ENCODE measurements at regions not wholly inside any gene's neighbourhood (a gene's known extent, or its start where the extent isn't known, plus 50 kb on each side); places are given as distances from the start of the nearest gene placed in this dataset.

GRCh38 chr14:54104601-54105145 is 148.0 kb upstream of the BMP4 start:
- Histone ChIP-seq H2BK5ac (ENCODE audit: low read depth, low read length) (no peak overlapping the region), H3K79me1 (ENCODE audit: low read depth, low read length) (no peaks in the 10 kb centered on the region), H3K27me3 (replicated peaks in 1 of 4; ENCODE audit: control insufficient read depth in 3 of 4, extremely low read depth in 1 of 4, insufficient read depth in 3 of 4, low read length in 3 of 4) (no peaks in the 10 kb centered on the region), H2BK15ac (ENCODE audit: low read length) (no peak overlapping the region), H3K27ac (ENCODE audit: low read depth, low read length) (no peak overlapping the region), H3K56ac (replicated peaks; ENCODE audit: insufficient read length, low read depth, low read length) (no peak overlapping the region), H3K23me2 (ENCODE audit: low read depth, low read length) (no peaks in the 10 kb centered on the region), H3K9ac (replicated peaks in 1 of 4; ENCODE audit: extremely low read depth in 1 of 4, low read depth in 3 of 4, low read length in 3 of 4) (no peak overlapping the region), H4K5ac (ENCODE audit: insufficient read length, low read depth, low read length) (no peak overlapping the region), H3K23ac (ENCODE audit: insufficient read length) (no peak overlapping the region), H3K18ac (ENCODE audit: extremely low read depth, low read length) (no peak overlapping the region), H2BK20ac (ENCODE audit: low read length) (no peak overlapping the region), H2BK120ac (replicated peaks; ENCODE audit: low read depth, low read length) (no peak overlapping the region), H3K4ac (replicated peaks; ENCODE audit: insufficient read length, low read depth, low read length) (no peak overlapping the region), H2AFZ (ENCODE audit: low read length) (no peak overlapping the region), H4K91ac (replicated peaks; ENCODE audit: insufficient read length, low read length) (no peak overlapping the region), H2BK12ac (ENCODE audit: low read depth, low read length) (no peak overlapping the region), H2AK5ac (ENCODE audit: low read depth, low read length) (no peak overlapping the region), H3K4me1 (replicated peaks in 1 of 4; ENCODE audit: control insufficient read depth in 3 of 4, insufficient read depth in 4 of 4, low read length in 3 of 4) (peaks cover 0 to 3% (median 0%) of the 10 kb centered on the region in 4 experiments; a peak in 1 of 7 replicates), H3K4me2 (ENCODE audit: insufficient read depth in 1 of 2, low read depth in 2 of 2, low read length in 2 of 2) (no peak overlapping the region), H4K20me1 (replicated peaks in 1 of 2; ENCODE audit: control insufficient read depth in 1 of 2, insufficient read depth in 2 of 2, low read length in 2 of 2) (no peaks in the 10 kb centered on the region), H3K9me3 (ENCODE audit: insufficient read depth in 2 of 2, low read depth in 1 of 2, low read length in 1 of 2) (no peaks in the 10 kb centered on the region), H3K4me3 (ENCODE audit: extremely low read depth in 1 of 4, insufficient read depth in 2 of 4, low read depth in 3 of 4, low read length in 4 of 4) (no peak overlapping the region), H4K8ac (ENCODE audit: extremely low read depth, insufficient read depth, low read length) (no peak overlapping the region), H3K14ac (ENCODE audit: insufficient read length) (no peak overlapping the region), H3K79me2 (ENCODE audit: control insufficient read depth in 1 of 2, insufficient read depth in 2 of 2, low read length in 2 of 2) (no peaks in the 10 kb centered on the region), H3K36me3 (ENCODE audit: control insufficient read depth in 2 of 4, insufficient read depth in 4 of 4, low read length in 3 of 4) (no peaks in the 10 kb centered on the region)
- FAIRE-seq (no peak), DNase-seq (ENCODE audit: low read depth in 1 of 2, low spot score in 2 of 2) (no peak)
- POLR2A ChIA-PET (ENCODE audit: partially characterized antibody): no interaction called here
- CTCF ChIA-PET (ENCODE audit: partially characterized antibody): interaction anchor here (0.7 kb wide), 1 partner anchor 22 kb away, joined by 3 read pairs; no protein-coding TSS in a partner anchor
- 85% methylated on average over 3 of the region's 3 CpGs; no CpG with 5 or more reads in 1 of the 2 experiments for WGBS, 2 experiments (ENCODE audit: extremely low coverage in 1 of 2, insufficient coverage in 1 of 2, insufficient read length in 1 of 2, insufficient replicate concordance in 2 of 2, low coverage in 1 of 2, low lambda C conversion rate in 2 of 2, missing lambda C conversion rate in 1 of 2)
- TF ChIP-seq BCL11A (IDR thresholded peaks at IDR 0.05; ENCODE audit: low read depth in 2 of 2, low read length in 2 of 2): no peak
- TF ChIP-seq SIX5 (IDR thresholded peaks at IDR 0.05; ENCODE audit: low read depth, low read length): no peak
- TF ChIP-seq CEBPB (IDR thresholded peaks at IDR 0.05; ENCODE audit: low read depth, low read length): no peak
- TF ChIP-seq EZH2 (IDR thresholded peaks at IDR 0.05; ENCODE audit: low read depth, low read length, severe bottlenecking): no peak
- no peak for TF ChIP-seq TCF12 (IDR thresholded peaks at IDR 0.05; ENCODE audit: low read depth, low read length)
- TF ChIP-seq HDAC6 (IDR thresholded peaks at IDR 0.05; ENCODE audit: low read depth, low read length): no peak
- no peak for TF ChIP-seq HDAC2 (IDR thresholded peaks at IDR 0.05; ENCODE audit: borderline replicate concordance in 1 of 2, low read depth in 2 of 2, low read length in 2 of 2)
- TF ChIP-seq RXRA (IDR thresholded peaks at IDR 0.05; ENCODE audit: insufficient read depth, low read depth, low read length): no peak
- no peak for TF ChIP-seq ZNF274 (IDR thresholded peaks at IDR 0.05; ENCODE audit: borderline replicate concordance, extremely low read depth, low read length)
- TF ChIP-seq KDM4A (IDR thresholded peaks at IDR 0.05; ENCODE audit: low read depth, low read length, severe bottlenecking): no peak
- no peak for TF ChIP-seq ATF2 (IDR thresholded peaks at IDR 0.05; ENCODE audit: low read length)
- TF ChIP-seq CHD1 (IDR thresholded peaks at IDR 0.05; ENCODE audit: low read depth, low read length): no peak
- TF ChIP-seq JUND (IDR thresholded peaks at IDR 0.05; ENCODE audit: low read length): no peak
